ENCODE measurements at regions not wholly inside any gene's neighbourhood (a gene's known extent, or its start where the extent isn't known, plus 50 kb on each side); places are given as distances from the start of the nearest gene placed in this dataset.

DNA sequence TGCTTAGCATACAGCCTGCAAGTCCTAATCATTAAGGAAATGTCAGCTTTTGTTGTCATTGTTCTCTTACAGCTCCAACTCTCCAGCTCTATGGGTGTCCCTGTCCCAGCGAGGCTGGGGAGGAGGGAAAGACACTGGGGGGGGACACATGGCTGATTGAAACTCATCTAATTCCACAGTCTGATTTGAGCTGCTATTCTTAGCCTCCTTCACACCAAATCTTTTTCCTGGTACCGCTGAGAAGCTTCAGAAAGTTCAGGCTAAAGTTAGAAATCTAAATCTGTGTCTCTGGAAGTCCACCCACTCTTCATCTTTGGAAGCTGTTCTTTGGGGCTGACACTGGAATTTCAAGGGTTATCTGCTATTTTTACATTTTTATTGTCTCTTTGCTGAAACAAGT, 61.3 kb upstream of the RASGRP1 start:
- Histone ChIP-seq H3K79me2 (ENCODE audit: insufficient read depth, low read length) (no peaks in the 10 kb centered on the region), H3K9me3 (ENCODE audit: low read length) (no peaks in the 10 kb centered on the region), H3K36me3 (ENCODE audit: insufficient read depth, low read length) (no peaks in the 10 kb centered on the region), H3K27ac (ENCODE audit: low read depth, low read length, poor library complexity, severe bottlenecking) (no peak overlapping the region), H3K4me3 (ENCODE audit: low read depth, low read length, poor library complexity, severe bottlenecking) (no peak overlapping the region), H3K9ac (ENCODE audit: low read length) (no peak overlapping the region), H3K4me2 (ENCODE audit: low read length) (no peak overlapping the region), H3K9me2 (ENCODE audit: low read depth, low read length) (no peaks in the 10 kb centered on the region), H3F3A (ENCODE audit: insufficient read depth, low read length) (no peaks in the 10 kb centered on the region), H3K27me3 (ENCODE audit: insufficient read depth, low read length) (no peaks in the 10 kb centered on the region), H3K4me1 (ENCODE audit: insufficient read depth, low read length, severe bottlenecking) (peaks cover 30% of the 10 kb centered on the region), H4K20me1 (ENCODE audit: insufficient read depth, low read length) (no peaks in the 10 kb centered on the region), H2AFZ (ENCODE audit: low read length) (no peak overlapping the region)
- TF ChIP-seq, protein P1, sequence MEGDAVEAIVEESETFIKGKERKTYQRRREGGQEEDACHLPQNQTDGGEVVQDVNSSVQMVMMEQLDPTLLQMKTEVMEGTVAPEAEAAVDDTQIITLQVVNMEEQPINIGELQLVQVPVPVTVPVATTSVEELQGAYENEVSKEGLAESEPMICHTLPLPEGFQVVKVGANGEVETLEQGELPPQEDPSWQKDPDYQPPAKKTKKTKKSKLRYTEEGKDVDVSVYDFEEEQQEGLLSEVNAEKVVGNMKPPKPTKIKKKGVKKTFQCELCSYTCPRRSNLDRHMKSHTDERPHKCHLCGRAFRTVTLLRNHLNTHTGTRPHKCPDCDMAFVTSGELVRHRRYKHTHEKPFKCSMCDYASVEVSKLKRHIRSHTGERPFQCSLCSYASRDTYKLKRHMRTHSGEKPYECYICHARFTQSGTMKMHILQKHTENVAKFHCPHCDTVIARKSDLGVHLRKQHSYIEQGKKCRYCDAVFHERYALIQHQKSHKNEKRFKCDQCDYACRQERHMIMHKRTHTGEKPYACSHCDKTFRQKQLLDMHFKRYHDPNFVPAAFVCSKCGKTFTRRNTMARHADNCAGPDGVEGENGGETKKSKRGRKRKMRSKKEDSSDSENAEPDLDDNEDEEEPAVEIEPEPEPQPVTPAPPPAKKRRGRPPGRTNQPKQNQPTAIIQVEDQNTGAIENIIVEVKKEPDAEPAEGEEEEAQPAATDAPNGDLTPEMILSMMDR (IDR thresholded peaks at IDR 0.05; ENCODE audit: low read length), result no peak
- TF ChIP-seq EZH2 (IDR thresholded peaks at IDR 0.05; ENCODE audit: borderline replicate concordance, low read length), result no peak

DNA sequence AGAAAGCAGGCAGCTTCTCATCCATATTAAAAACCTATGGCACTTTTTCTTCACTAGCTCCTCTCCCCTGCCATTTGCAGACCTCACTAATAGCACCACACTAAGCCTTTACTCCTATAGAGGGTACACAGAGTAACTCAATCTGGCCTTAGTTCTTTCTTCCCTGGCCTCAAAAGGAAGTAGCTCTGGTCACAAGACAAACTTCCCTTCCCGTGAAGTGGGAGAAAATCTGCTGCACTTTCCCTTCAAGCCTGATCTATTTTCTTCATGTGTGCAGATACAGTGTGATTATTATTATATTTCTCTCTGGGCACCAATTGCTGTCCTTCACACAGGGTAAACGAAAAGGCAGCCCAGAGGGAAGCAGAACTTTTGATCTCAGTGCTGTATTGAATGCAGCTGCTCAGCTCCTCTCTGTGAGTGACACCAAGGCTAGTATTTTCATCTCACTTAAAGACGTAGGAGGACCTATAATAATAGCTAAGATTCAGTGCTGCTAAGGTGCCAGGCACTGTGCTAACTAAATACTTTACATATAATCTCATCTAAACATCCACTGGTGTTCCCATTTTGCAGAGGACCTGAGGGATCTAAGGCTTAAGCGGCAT, 61.9 kb upstream of the RASGRP1 start:
- H3K27me3 ChIP-seq (ENCODE audit: insufficient read depth, low read length), result no peaks in the 10 kb centered on the region
- H3F3A ChIP-seq (ENCODE audit: insufficient read depth, low read length), result no peaks in the 10 kb centered on the region
- no peak overlapping the region for H3K9ac ChIP-seq (ENCODE audit: low read length)
- TF ChIP-seq, protein P1 (IDR thresholded peaks at IDR 0.05; ENCODE audit: low read length), result no peak
- no peak for TF ChIP-seq EZH2 (IDR thresholded peaks at IDR 0.05; ENCODE audit: borderline replicate concordance, low read length)
- H4K20me1 ChIP-seq (ENCODE audit: insufficient read depth, low read length), result no peaks in the 10 kb centered on the region
- no peaks in the 10 kb centered on the region for H3K79me2 ChIP-seq (ENCODE audit: insufficient read depth, low read length)
- H2AFZ ChIP-seq (ENCODE audit: low read length), result peak overlapping the region; percentile 29; the same call in 1 of the 2 replicates
- no peaks in the 10 kb centered on the region for H3K36me3 ChIP-seq (ENCODE audit: insufficient read depth, low read length)
- no peaks in the 10 kb centered on the region for H3K9me3 ChIP-seq (ENCODE audit: low read length)
- peak overlapping the region; percentile 19 for H3K27ac ChIP-seq (ENCODE audit: low read depth, low read length, poor library complexity, severe bottlenecking)
- no peak overlapping the region for H3K4me3 ChIP-seq (ENCODE audit: low read depth, low read length, poor library complexity, severe bottlenecking)
- H3K4me2 ChIP-seq (ENCODE audit: low read length), result no peak overlapping the region
- H3K4me1 ChIP-seq (ENCODE audit: insufficient read depth, low read length, severe bottlenecking), result peaks cover 31% of the 10 kb centered on the region
- no peaks in the 10 kb centered on the region for H3K9me2 ChIP-seq (ENCODE audit: low read depth, low read length)

DNA sequence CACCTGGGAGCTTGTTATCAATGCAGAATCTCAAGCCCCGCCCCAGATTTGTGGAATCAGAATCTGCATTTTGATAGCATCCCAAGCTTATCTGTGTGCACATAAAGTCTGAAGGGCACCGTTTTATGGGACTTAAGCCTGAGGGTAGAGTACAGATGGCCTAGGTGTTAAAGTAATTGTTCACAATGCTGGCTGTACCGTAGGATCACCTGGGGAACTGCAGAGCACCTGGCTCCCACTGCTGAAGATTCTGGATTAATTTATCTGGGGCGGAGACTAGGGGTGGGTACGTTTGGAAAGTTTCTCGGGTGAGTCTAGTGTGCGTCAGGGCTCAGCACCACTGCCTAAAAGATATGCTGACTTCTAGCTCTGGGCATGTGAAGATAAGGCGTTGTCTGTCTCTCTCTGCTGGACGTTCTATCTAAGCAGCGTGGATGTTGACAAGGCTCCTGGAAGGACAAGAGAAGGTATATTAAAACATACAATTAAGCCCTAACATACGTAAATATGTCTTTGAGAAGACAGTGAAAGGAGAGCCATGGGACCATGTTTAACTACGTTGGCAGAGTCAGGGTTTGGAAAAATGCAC, 63.2 kb upstream of the RASGRP1 start:
- Histone ChIP-seq H3K27me3 (ENCODE audit: insufficient read depth, low read length) (no peaks in the 10 kb centered on the region), H3K27ac (ENCODE audit: low read depth, low read length, poor library complexity, severe bottlenecking) (no peak overlapping the region), H3K9me3 (ENCODE audit: low read length) (no peaks in the 10 kb centered on the region), H3K4me1 (ENCODE audit: insufficient read depth, low read length, severe bottlenecking) (peaks cover 36% of the 10 kb centered on the region), H3K9ac (ENCODE audit: low read length) (no peak overlapping the region), H3K36me3 (ENCODE audit: insufficient read depth, low read length) (no peaks in the 10 kb centered on the region), H3K9me2 (ENCODE audit: low read depth, low read length) (no peaks in the 10 kb centered on the region), H4K20me1 (ENCODE audit: insufficient read depth, low read length) (no peaks in the 10 kb centered on the region), H3K4me2 (ENCODE audit: low read length) (no peak overlapping the region), H3K79me2 (ENCODE audit: insufficient read depth, low read length) (no peaks in the 10 kb centered on the region), H3K4me3 (ENCODE audit: low read depth, low read length, poor library complexity, severe bottlenecking) (no peak overlapping the region), H2AFZ (ENCODE audit: low read length) (0 out of 2 replicates have a peak overlapping the region, but pooled peaks have one; percentile 14), H3F3A (ENCODE audit: insufficient read depth, low read length) (no peaks in the 10 kb centered on the region)
- no peak for TF ChIP-seq EZH2 (IDR thresholded peaks at IDR 0.05; ENCODE audit: borderline replicate concordance, low read length)
- TF ChIP-seq, protein P1 (IDR thresholded peaks at IDR 0.05; ENCODE audit: low read length), result no peak
